ENCODE measurements at regions not wholly inside any gene's neighbourhood (a gene's known extent, or its start where the extent isn't known, plus 50 kb on each side); places are given as distances from the start of the nearest gene placed in this dataset.
"Not testable (repeated sequence)": the region's sequence is repeated elsewhere in the genome, so short reads cannot be mapped to it uniquely, and the experiment has no call there.

DNA sequence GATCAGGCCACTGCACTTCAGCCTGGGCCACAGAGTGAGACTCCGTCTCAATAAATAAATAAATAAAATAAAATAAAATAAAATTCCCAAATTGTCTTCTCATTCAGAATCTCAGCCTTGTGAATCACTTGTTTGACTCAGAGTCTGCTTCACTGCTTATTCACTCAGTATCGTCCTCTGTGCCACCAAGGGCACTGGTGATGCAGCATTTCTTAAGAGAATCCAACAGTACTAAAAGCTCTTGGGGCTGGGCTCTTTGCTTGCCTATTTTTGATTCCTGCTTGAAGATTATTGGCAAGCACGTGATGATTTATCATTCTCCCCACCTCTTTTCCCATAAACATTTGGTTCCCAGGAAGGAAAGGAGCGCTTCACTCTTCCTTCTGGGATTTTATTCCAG is 54.8 kb upstream of the HMGB1 start:
- Mint-ChIP-seq H3K4me3 (no peak overlapping the region), H3K9me3 (peaks cover 3% of the 10 kb centered on the region), H3K4me1 (ENCODE audit: low read depth) (peaks cover 5% of the 10 kb centered on the region), H3K27me3 (no peaks in the 10 kb centered on the region), H3K27ac (no peak overlapping the region), H3K36me3 (no peaks in the 10 kb centered on the region)
- intact Hi-C loops (cut with micrococcal nuclease), result no loop called here
- ChIA-PET CTCF (interaction anchor here (1.8 kb wide), 1 partner anchor 388 kb away, joined by 4 read pairs; no protein-coding TSS in a partner anchor), POLR2A (no interaction called here)
- DNase-seq, result no peak

DNA sequence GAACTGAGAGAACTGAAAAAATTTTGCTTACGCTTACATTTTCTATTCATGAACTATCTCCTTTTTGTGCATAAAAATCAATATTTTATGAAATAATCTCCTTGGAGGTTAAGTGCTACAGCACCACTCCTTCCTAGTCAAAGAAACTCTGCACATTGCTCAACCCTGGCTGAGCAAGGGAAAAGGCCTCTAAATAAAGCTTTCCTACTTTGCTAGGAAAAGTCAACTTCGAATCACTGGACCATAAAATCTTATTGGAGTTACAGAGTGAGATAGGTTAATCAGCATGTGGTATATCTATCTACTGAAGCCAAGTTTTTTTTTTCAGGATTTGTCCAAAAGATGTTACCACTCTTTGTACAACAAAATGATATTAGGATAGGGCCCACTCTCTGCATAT is 57.5 kb upstream of the HMGB1 start:
- peaks cover 3% of the 10 kb centered on the region for H3K9me3 Mint-ChIP-seq
- ChIA-PET POLR2A (no interaction called here), CTCF (no interaction called here)
- no peaks in the 10 kb centered on the region for H3K27me3 Mint-ChIP-seq
- no peak overlapping the region for H3K27ac Mint-ChIP-seq
- no peak for DNase-seq
- no peaks in the 10 kb centered on the region for H3K36me3 Mint-ChIP-seq
- peaks cover 5% of the 10 kb centered on the region for H3K4me1 Mint-ChIP-seq (ENCODE audit: low read depth)
- H3K4me3 Mint-ChIP-seq, result no peak overlapping the region
- intact Hi-C loops (cut with micrococcal nuclease), result no loop called here

GRCh38 chr13:30523817-30524216 is 58.1 kb upstream of the HMGB1 start:
- H3K36me3 Mint-ChIP-seq; H3K9me3 Mint-ChIP-seq; CTCF ChIA-PET; H3K27ac Mint-ChIP-seq; DNase-seq; H3K27me3 Mint-ChIP-seq; intact Hi-C loops (cut with micrococcal nuclease); POLR2A ChIA-PET; H3K4me3 Mint-ChIP-seq; H3K4me1 Mint-ChIP-seq (ENCODE audit: low read depth): not testable (repeated sequence)

DNA sequence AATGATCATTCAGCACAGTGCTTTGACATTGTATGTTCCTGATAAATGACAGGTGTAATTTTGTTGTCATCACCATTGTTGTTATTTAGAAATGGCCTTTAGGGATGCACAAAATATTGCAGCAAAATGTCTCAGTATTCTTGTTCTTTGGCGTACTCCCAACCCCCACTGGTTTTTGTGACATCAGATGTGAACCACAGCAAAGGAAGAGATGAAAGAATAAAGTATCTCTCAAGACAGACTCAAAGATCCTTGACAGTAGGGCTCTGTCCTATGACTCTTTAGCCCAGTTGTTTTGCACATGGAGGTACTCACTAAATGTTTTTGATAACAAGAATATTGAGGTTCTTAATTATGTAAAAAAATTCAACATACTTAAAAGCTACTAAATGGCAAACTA is 59.5 kb upstream of the HMGB1 start:
- intact Hi-C loops (cut with micrococcal nuclease); H3K9me3 Mint-ChIP-seq; CTCF ChIA-PET; H3K27ac Mint-ChIP-seq; H3K4me1 Mint-ChIP-seq (ENCODE audit: low read depth); H3K27me3 Mint-ChIP-seq; H3K36me3 Mint-ChIP-seq; H3K4me3 Mint-ChIP-seq; DNase-seq: not testable (repeated sequence)
- POLR2A ChIA-PET, result interaction anchor here (0.6 kb wide), 1 partner anchor 8 kb away, joined by 5 read pairs; no protein-coding TSS in a partner anchor

DNA sequence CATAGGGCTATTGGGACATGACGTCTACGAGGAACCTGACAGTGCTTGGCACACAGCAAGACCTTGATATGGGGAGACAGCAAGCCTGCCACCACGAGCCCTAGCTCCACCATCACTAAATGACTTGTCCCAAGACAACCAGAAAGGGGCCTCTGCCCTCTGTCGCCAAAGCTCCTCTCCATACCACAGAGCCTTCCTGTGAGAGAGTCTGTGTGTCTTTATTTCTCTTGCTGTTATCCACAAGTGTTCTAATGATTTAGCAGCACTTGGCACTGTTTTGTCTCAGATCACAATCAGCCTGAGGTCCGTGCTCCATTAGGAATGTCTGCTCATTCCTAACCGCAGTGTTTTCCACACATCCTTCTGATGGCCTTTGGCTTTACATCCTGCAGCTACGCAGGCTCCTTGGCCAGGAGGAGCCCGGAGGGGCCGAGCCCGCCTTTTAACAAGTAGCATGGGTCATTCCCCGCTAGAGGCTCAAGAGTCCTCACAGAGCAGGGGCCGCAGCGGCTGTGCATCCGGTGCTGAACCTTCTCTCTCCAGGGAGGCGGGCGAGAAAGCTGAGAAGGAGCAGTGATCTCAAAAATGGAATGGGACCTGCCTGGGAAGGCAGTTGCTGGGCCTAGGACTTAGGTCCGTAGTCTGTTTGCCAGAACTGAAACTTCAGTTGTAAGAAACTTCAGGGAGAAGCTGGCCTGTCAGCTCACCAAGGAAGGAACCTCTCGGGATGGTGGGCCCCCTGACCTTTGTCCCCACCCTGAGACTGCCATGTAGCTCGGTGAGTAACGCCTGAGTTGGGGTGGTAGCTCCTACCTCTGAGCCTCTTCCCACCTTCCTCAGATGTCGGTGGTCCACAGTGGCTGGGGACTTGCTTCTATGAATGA is 61.1 kb upstream of the HMGB1 start:
- Mint-ChIP-seq H3K4me3 (no peak overlapping the region), H3K36me3 (no peaks in the 10 kb centered on the region), H3K4me1 (ENCODE audit: low read depth) (peaks cover 5% of the 10 kb centered on the region), H3K9me3 (peaks cover 3% of the 10 kb centered on the region), H3K27ac (no peak overlapping the region), H3K27me3 (no peaks in the 10 kb centered on the region)
- ChIA-PET POLR2A (no interaction called here), CTCF (no interaction called here)
- intact Hi-C loops (cut with micrococcal nuclease), result no loop called here
- no peak for DNase-seq

- ChIA-PET POLR2A (no interaction called here), CTCF (no interaction called here)
- no peaks in the 10 kb centered on the region for H3K36me3 Mint-ChIP-seq
- H3K4me1 Mint-ChIP-seq (ENCODE audit: low read depth), result peaks cover 5% of the 10 kb centered on the region
- DNase-seq, result no peak
- no peaks in the 10 kb centered on the region for H3K9me3 Mint-ChIP-seq
- H3K27me3 Mint-ChIP-seq, result no peaks in the 10 kb centered on the region
- intact Hi-C loops (cut with micrococcal nuclease), result no loop called here
- H3K4me3 Mint-ChIP-seq, result no peak overlapping the region
- H3K27ac Mint-ChIP-seq, result no peak overlapping the region
These were observed 63.5 kb upstream of the HMGB1 start for GRCh38 chr13:30529085-30529834.

GRCh38 chr13:30535046-30535445 is 69.3 kb upstream of the HMGB1 start:
- POLR2A ChIA-PET, result no interaction called here

DNA sequence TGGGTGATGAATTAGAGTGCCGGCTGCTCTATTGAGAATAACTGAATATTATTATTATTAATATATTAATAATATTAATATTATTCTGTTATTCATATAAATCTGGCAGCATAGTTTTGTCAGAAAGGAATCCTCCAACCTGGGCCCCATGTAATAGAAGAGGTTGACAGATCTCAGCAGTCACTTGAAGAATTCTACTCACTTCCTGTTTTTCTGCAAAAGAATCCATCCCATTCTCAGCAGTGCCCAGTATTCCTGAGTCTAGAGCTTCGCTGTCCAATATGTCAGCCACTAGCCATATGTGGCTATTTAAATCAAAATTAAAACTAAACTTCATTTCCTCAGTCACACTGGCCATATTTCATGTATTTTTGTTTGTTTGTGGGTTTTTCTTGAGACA is 72.4 kb upstream of the USPL1 start:
- no peak for DNase-seq
- Mint-ChIP-seq H3K36me3 (no peaks in the 10 kb centered on the region), H3K27me3 (no peaks in the 10 kb centered on the region), H3K4me1 (ENCODE audit: low read depth) (no peaks in the 10 kb centered on the region), H3K27ac (no peak overlapping the region), H3K4me3 (no peak overlapping the region), H3K9me3 (no peaks in the 10 kb centered on the region)
- CTCF ChIA-PET, result no interaction called here
- intact Hi-C loops (cut with micrococcal nuclease), result no loop called here
- POLR2A ChIA-PET, result no interaction called here

More at GRCh38 chr13:30535046-30535445, 69.3 kb upstream of the HMGB1 start:
- no peak overlapping the region for H3K4me3 Mint-ChIP-seq
- no peak overlapping the region for H3K27ac Mint-ChIP-seq
- CTCF ChIA-PET, result no interaction called here
- H3K27me3 Mint-ChIP-seq, result no peaks in the 10 kb centered on the region
- DNase-seq, result no peak
- intact Hi-C loops (cut with micrococcal nuclease), result no loop called here
- H3K36me3 Mint-ChIP-seq, result no peaks in the 10 kb centered on the region
- H3K9me3 Mint-ChIP-seq, result no peaks in the 10 kb centered on the region
- no peaks in the 10 kb centered on the region for H3K4me1 Mint-ChIP-seq (ENCODE audit: low read depth)

DNA sequence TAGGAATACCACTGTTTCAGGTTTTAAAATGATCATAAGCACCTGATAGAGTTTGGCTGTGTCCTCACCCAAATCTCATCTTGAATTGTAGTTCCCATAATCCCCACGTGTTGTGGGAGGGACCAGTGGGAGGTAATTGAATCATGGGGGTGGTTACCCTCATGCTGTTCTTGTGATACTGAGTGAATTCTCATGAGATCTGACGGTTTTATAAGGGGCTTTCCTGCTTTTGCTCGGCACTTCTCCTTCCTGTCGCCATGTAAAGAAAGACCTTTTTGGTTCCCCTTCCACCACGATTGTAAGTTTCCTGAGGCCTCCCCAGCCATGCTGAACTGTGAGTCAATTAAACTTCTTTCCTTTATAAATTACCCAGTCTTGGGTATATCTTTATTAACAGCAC is 69.7 kb upstream of the USPL1 start:
- H3K4me3 Mint-ChIP-seq; H3K27ac Mint-ChIP-seq; H3K36me3 Mint-ChIP-seq; POLR2A ChIA-PET; intact Hi-C loops (cut with micrococcal nuclease); CTCF ChIA-PET; H3K4me1 Mint-ChIP-seq (ENCODE audit: low read depth); DNase-seq; H3K27me3 Mint-ChIP-seq; H3K9me3 Mint-ChIP-seq: not testable (repeated sequence)

DNA sequence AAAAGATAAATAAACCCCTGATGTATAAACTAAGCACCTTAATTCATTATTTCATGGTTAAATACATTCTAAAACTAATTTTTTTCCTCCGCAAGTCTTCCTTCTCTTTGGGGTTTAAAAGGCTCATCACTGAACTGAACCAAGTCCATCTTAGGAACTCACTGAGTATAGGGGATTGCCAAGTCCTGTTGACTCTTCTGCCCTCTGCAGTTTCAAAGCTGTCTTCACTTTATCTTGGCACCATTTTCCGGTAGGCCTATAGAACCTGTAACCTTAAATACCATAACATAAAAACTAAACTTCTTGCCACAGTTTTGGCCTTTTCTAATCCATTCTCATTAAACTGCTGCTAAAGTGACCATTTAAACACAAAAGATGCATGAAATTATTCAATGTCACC is 66.5 kb upstream of the USPL1 start:
- POLR2A ChIA-PET, result no interaction called here
- Mint-ChIP-seq H3K27ac (no peak overlapping the region), H3K4me3 (no peak overlapping the region), H3K36me3 (no peaks in the 10 kb centered on the region), H3K4me1 (ENCODE audit: low read depth) (no peaks in the 10 kb centered on the region), H3K9me3 (no peaks in the 10 kb centered on the region), H3K27me3 (no peaks in the 10 kb centered on the region)
- no peak for DNase-seq
- CTCF ChIA-PET, result no interaction called here
- intact Hi-C loops (cut with micrococcal nuclease), result loop anchor here (5.0 kb wide), 3 partner anchors 84 to 419 kb away; partner anchors contain the start of gene HMGB1

DNA sequence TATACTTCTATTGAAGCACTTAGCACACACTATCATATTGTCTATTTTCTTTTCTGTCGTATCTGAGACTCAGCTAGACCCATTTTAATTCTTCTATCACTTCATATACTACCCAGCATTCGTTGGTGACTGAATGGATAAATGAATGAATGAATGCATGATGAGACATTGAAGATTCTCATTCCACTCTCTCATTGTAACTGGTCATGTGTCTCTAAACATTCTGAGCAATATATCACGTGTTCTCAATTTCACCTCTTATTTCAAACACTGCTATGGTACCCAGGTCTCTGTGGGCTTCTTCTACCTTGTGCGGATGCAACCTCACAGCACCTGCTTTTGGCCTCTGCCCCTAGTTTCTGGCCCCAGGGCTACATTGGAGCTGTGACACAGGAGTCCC is 65.2 kb upstream of the USPL1 start:
- H3K27ac Mint-ChIP-seq, result no peak overlapping the region
- intact Hi-C loops (cut with micrococcal nuclease), result loop anchor here (5.0 kb wide), 3 partner anchors 85 to 420 kb away; partner anchors contain the start of gene HMGB1
- no peaks in the 10 kb centered on the region for H3K36me3 Mint-ChIP-seq
- no peaks in the 10 kb centered on the region for H3K9me3 Mint-ChIP-seq
- ChIA-PET POLR2A (no interaction called here), CTCF (no interaction called here)
- H3K4me1 Mint-ChIP-seq (ENCODE audit: low read depth), result no peaks in the 10 kb centered on the region
- no peak for DNase-seq
- H3K4me3 Mint-ChIP-seq, result no peak overlapping the region
- no peaks in the 10 kb centered on the region for H3K27me3 Mint-ChIP-seq

DNA sequence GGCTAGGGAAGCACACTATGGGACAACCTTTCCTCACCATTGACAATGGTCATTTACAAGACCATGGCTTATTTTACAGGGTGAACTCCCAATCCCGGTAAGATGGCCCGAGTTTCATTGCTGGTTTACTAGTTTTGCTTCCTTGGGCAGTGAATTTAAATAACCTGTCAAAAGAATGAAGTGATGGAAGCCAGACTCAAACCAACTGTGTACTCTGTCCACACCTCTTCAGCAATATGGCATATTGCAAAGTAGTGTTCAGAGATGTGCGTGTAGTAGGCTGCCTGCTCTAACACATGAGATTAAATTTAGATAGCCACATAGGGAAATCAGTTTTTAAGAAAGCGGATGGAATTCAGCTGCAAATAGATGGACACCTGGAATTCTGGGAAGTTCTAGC is 58.4 kb upstream of the USPL1 start:
- peaks cover 2% of the 10 kb centered on the region for H3K27me3 Mint-ChIP-seq
- no peak for DNase-seq
- CTCF ChIA-PET, result no interaction called here
- POLR2A ChIA-PET, result no interaction called here
- H3K36me3 Mint-ChIP-seq, result no peaks in the 10 kb centered on the region
- H3K4me3 Mint-ChIP-seq, result no peak overlapping the region
- intact Hi-C loops (cut with micrococcal nuclease), result no loop called here
- no peak overlapping the region for H3K27ac Mint-ChIP-seq
- no peaks in the 10 kb centered on the region for H3K4me1 Mint-ChIP-seq (ENCODE audit: low read depth)
- no peaks in the 10 kb centered on the region for H3K9me3 Mint-ChIP-seq

DNA sequence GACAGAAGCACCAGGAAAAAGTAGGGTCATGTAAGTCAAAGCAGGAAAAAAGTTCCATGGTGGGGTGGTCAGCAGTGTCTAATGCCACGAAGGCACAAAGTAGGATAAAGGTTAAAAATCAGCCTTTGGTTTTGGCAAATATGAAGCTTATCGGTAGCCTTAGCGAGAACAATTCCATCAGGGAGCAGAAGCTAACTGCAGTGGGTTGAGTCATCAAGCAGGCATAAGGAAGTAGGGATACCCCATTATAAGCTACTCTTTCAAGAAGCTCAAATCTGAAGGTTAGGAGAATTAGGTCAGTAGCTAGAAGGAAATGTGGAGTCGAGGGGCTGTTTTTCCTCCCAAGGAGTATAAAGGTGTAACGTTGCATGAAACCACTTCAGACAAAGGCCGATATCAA is 57.5 kb upstream of the USPL1 start:
- ChIA-PET POLR2A (no interaction called here), CTCF (no interaction called here)
- Mint-ChIP-seq H3K27ac (no peak overlapping the region), H3K9me3 (no peaks in the 10 kb centered on the region), H3K27me3 (peaks cover 2% of the 10 kb centered on the region), H3K36me3 (no peaks in the 10 kb centered on the region), H3K4me1 (ENCODE audit: low read depth) (no peaks in the 10 kb centered on the region), H3K4me3 (no peak overlapping the region)
- intact Hi-C loops (cut with micrococcal nuclease), result no loop called here
- DNase-seq, result no peak

Measured in activated CD4-positive, alpha-beta memory T cell treated with anti-CD3 and anti-CD28 coated beads for 36 hours (primary cell).